Fibroblast of lung (primary cell): ENCODE measurements at regions not wholly inside any gene's neighbourhood (a gene's known extent, or its start where the extent isn't known, plus 50 kb on each side); places are given as distances from the start of the nearest gene placed in this dataset.

Experiments
- DNase-seq, 2 donors: peaks; one replicate each; pipeline versions ENCODE4 v3.0.0 to v3.0.0-alpha.2; 2010; ENCODE audit warnings: low read depth in 2 of 2
- H2AFZ ChIP-seq: 2 replicates; pipeline ENCODE4 v1.5.1; 2012; ENCODE audit warnings: low read length, control low read depth, inconsistent platforms
- H3K27ac ChIP-seq: 2 replicates; pipeline ENCODE4 v1.5.1; 2011; ENCODE audit warnings: low read length, control low read depth; ENCODE audit not compliant: insufficient read depth
- H3K27me3 ChIP-seq: 2 replicates; pipeline ENCODE4 v1.5.1; 2011; ENCODE audit warnings: mild to moderate bottlenecking, low read length; ENCODE audit not compliant: control insufficient read depth, insufficient read depth
- H3K36me3 ChIP-seq: 2 replicates; pipeline ENCODE4 v1.5.1; 2011; ENCODE audit warnings: low read length; ENCODE audit not compliant: control insufficient read depth, insufficient read depth
- H3K4me1 ChIP-seq: 2 replicates; pipeline ENCODE4 v1.5.1; 2011; ENCODE audit warnings: low read length; ENCODE audit not compliant: control insufficient read depth, insufficient read depth; ENCODE audit errors: extremely low read depth
- H3K4me2 ChIP-seq: 2 replicates; pipeline ENCODE4 v1.5.1; 2011; ENCODE audit warnings: low read length, control low read depth; ENCODE audit not compliant: insufficient read depth; ENCODE audit errors: extremely low read depth
- H3K4me3 ChIP-seq, 4 experiments: fragments of 200-600 bp in 1 of 4; sonication (generic) in 1 of 4; replicated peaks in 1 of 4; 2 replicates each; pipeline ENCODE4 v1.5.1; 2011 to 2016; ENCODE audit warnings: low read length in 4 of 4, low read depth in 3 of 4, mild to moderate bottlenecking in 3 of 4, control low read depth in 2 of 4, inconsistent platforms in 1 of 4, mixed read lengths in 1 of 4; ENCODE audit not compliant: insufficient read depth in 1 of 4; ENCODE audit errors: control extremely low read depth in 1 of 4
- H3K79me2 ChIP-seq: 2 replicates; pipeline ENCODE4 v1.5.1; 2012; ENCODE audit warnings: mild to moderate bottlenecking, low read length, inconsistent platforms; ENCODE audit not compliant: control insufficient read depth, insufficient read depth
- H3K9ac ChIP-seq: 2 replicates; pipeline ENCODE4 v1.5.1; 2011; ENCODE audit warnings: mild to moderate bottlenecking, low read length, control low read depth; ENCODE audit not compliant: insufficient read depth
- H3K9me3 ChIP-seq: 2 replicates; pipeline ENCODE4 v1.5.1; 2012; ENCODE audit warnings: low read depth, low read length; ENCODE audit not compliant: control insufficient read depth, insufficient read depth
- H4K20me1 ChIP-seq: 2 replicates; pipeline ENCODE4 v1.5.1; 2011; ENCODE audit warnings: low read length; ENCODE audit not compliant: control insufficient read depth, insufficient read depth; ENCODE audit errors: extremely low read depth
- EZH2 ChIP-seq: IDR thresholded peaks from 2 replicates; pipeline ENCODE4 v1.5.1; 2012; ENCODE audit warnings: low read length, control low read depth, mild to moderate bottlenecking; ENCODE audit errors: missing control alignments
- TF ChIP-seq, protein P1 (sequence below), 2 donors: IDR thresholded peaks in 1 of 2; conservative IDR thresholded peaks in 1 of 2; 1 replicate in 1 of 2; 2 replicates in 1 of 2; pipeline ENCODE4 v1.5.1; 2011 to 2012; ENCODE audit warnings: low read length in 2 of 2, control low read depth in 1 of 2, inconsistent platforms in 1 of 2, low read depth in 1 of 2, mild to moderate bottlenecking in 1 of 2

DNA sequence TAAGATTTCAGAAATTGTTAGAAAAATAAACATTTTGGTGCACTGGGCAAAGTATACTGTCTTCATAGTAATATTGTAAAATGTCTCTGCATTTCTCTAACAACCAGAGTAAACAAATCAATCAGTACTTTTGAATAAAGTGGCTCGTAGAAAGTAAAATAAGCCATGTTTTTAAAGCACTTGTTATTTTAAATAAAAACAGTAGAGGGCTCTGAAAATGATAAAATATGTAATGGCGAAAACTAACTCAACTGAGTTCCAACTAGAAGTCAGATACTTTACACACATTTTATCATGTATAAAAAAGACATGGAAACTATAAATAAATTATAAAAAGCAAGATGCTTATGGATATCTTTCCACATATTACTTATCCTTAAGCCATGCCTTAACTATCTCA is 1134.4 kb downstream of the PDHA2 start:
- no peak for TF ChIP-seq EZH2
- TF ChIP-seq, protein P1, sequence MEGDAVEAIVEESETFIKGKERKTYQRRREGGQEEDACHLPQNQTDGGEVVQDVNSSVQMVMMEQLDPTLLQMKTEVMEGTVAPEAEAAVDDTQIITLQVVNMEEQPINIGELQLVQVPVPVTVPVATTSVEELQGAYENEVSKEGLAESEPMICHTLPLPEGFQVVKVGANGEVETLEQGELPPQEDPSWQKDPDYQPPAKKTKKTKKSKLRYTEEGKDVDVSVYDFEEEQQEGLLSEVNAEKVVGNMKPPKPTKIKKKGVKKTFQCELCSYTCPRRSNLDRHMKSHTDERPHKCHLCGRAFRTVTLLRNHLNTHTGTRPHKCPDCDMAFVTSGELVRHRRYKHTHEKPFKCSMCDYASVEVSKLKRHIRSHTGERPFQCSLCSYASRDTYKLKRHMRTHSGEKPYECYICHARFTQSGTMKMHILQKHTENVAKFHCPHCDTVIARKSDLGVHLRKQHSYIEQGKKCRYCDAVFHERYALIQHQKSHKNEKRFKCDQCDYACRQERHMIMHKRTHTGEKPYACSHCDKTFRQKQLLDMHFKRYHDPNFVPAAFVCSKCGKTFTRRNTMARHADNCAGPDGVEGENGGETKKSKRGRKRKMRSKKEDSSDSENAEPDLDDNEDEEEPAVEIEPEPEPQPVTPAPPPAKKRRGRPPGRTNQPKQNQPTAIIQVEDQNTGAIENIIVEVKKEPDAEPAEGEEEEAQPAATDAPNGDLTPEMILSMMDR (conservative IDR thresholded peaks at IDR 0.05 in 1 of 2, IDR thresholded peaks at IDR 0.05 in 1 of 2; ENCODE audit: low read depth in 1 of 2, low read length in 2 of 2), result no peak
- no peaks in the 10 kb centered on the region for H3K27me3 ChIP-seq
- H3K9me3 ChIP-seq, result no peaks in the 10 kb centered on the region
- H2AFZ ChIP-seq, result no peak overlapping the region
- no peak for DNase-seq
- H4K20me1 ChIP-seq, result no peaks in the 10 kb centered on the region
- H3K4me1 ChIP-seq, result no peaks in the 10 kb centered on the region
- no peaks in the 10 kb centered on the region for H3K79me2 ChIP-seq
- H3K9ac ChIP-seq, result no peak overlapping the region
- H3K27ac ChIP-seq, result no peak overlapping the region
- no peaks in the 10 kb centered on the region for H3K36me3 ChIP-seq
- H3K4me3 ChIP-seq, result no peak overlapping the region
- no peak overlapping the region for H3K4me2 ChIP-seq

GRCh38 chr4:96983830-96984229 is 1143.9 kb downstream of the PDHA2 start:
- H3K4me1 ChIP-seq, result no peaks in the 10 kb centered on the region
- H3K9me3 ChIP-seq, result no peaks in the 10 kb centered on the region
- H3K9ac ChIP-seq, result no peak overlapping the region
- H3K4me3 ChIP-seq, result no peak overlapping the region
- H3K4me2 ChIP-seq, result no peak overlapping the region
- no peaks in the 10 kb centered on the region for H3K27me3 ChIP-seq
- no peaks in the 10 kb centered on the region for H4K20me1 ChIP-seq
- no peaks in the 10 kb centered on the region for H3K36me3 ChIP-seq
- DNase-seq, result no peak
- H3K79me2 ChIP-seq, result no peaks in the 10 kb centered on the region
- TF ChIP-seq, protein P1 (conservative IDR thresholded peaks at IDR 0.05 in 1 of 2, IDR thresholded peaks at IDR 0.05 in 1 of 2; ENCODE audit: low read depth in 1 of 2, low read length in 2 of 2), result no peak
- no peak for TF ChIP-seq EZH2
- H3K27ac ChIP-seq, result no peak overlapping the region
- H2AFZ ChIP-seq, result no peak overlapping the region

DNA sequence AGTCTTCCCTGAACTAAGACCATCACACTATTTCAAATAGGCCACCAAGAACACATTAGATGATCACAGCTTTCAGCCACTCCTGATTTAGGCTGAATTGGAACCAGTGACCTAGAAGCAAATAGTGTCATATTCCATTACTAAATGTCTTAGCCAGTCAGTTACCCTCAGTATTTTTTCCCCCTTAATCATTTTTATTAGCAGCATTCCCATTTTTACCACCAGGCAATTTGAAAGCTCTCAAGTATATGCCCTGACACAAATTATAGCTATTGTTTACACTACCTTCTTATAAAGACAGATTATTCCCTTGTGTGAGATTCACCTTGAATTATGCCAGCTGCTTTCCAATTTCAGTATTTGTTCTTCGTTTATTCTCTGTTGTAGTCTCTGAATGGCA is 1146.9 kb downstream of the PDHA2 start:
- TF ChIP-seq, protein P1 (conservative IDR thresholded peaks at IDR 0.05 in 1 of 2, IDR thresholded peaks at IDR 0.05 in 1 of 2; ENCODE audit: low read depth in 1 of 2, low read length in 2 of 2), result no peak
- TF ChIP-seq EZH2, result no peak
- no peak for DNase-seq
- Histone ChIP-seq H3K9me3 (no peaks in the 10 kb centered on the region), H4K20me1 (no peaks in the 10 kb centered on the region), H3K27me3 (no peaks in the 10 kb centered on the region), H3K4me2 (no peak overlapping the region), H3K36me3 (no peaks in the 10 kb centered on the region), H3K79me2 (no peaks in the 10 kb centered on the region), H2AFZ (no peak overlapping the region), H3K4me3 (no peak overlapping the region), H3K27ac (no peak overlapping the region), H3K4me1 (no peaks in the 10 kb centered on the region), H3K9ac (no peak overlapping the region)
